ENCODE measurements at regions not wholly inside any gene's neighbourhood (a gene's known extent, or its start where the extent isn't known, plus 50 kb on each side); places are given as distances from the start of the nearest gene placed in this dataset.

- no peak for TF ChIP-seq CTCF (IDR thresholded peaks at IDR 0.05)
- no peak for TF ChIP-seq POLR2A (IDR thresholded peaks at IDR 0.05)
- no peak for TF ChIP-seq POLR2AphosphoS5 (IDR thresholded peaks at IDR 0.05)
Measured at GRCh38 chr9:80615964-80616363, 1044.2 kb downstream of the TLE4 start.

Measured in transverse colon (tissue), 4 donors.